Uterus (tissue), 3 donors: ENCODE measurements at regions not wholly inside any gene's neighbourhood (a gene's known extent, or its start where the extent isn't known, plus 50 kb on each side); places are given as distances from the start of the nearest gene placed in this dataset.

ENCODE experiments used
- DNase-seq, 2 donors: peaks; one replicate each; pipeline ENCODE4 v3.0.0-alpha.2; 2019 to 2020
- H3K27ac ChIP-seq, 2 donors: fragments of 200-600 bp; sonication (generic); 1 replicate in 1 of 2; 2 replicates in 1 of 2; pipeline ENCODE4 v1.5.1; 2016 to 2018
- H3K27me3 ChIP-seq, 2 donors: fragments of 200-600 bp; sonication (generic); one replicate each; pipeline ENCODE4 v1.5.1; 2018 to 2019; ENCODE audit warnings: control low read depth in 1 of 2
- H3K36me3 ChIP-seq, 2 donors: fragments of 200-600 bp; sonication (generic); one replicate each; pipeline ENCODE4 v1.5.1; 2019; ENCODE audit warnings: control low read depth in 1 of 2
- H3K4me1 ChIP-seq, 2 donors: fragments of 200-600 bp; sonication (generic); one replicate each; pipeline ENCODE4 v1.5.1; 2018 to 2019; ENCODE audit warnings: control low read depth in 1 of 2
- H3K4me3 ChIP-seq, 2 donors: fragments of 200-600 bp; sonication (generic); 1 replicate in 1 of 2; 2 replicates in 1 of 2; pipeline ENCODE4 v1.5.1; 2018 to 2019; ENCODE audit warnings: mild to moderate bottlenecking in 1 of 2
- H3K9me3 ChIP-seq, 2 donors: fragments of 200-600 bp; sonication (generic); one replicate each; pipeline ENCODE4 v1.5.1; 2019; ENCODE audit warnings: control low read depth in 1 of 2
- POLR2A ChIP-seq, 2 donors: fragments of 450-650 bp; IDR thresholded peaks; one replicate each; pipeline ENCODE4 v1.6.1; 2016; ENCODE audit warnings: antibody characterized with exemption in 2 of 2, mild to moderate bottlenecking in 1 of 2, moderate library complexity in 1 of 2
- intact Hi-C: fragments of 100-400 bp; cut with DNase I; formaldehyde crosslinking; loops from one replicate; pipeline ENCODE4 v1.15.1; 2023; ENCODE audit warnings: low total_unique reads
- TF ChIP-seq, protein P1 (sequence below), 4 experiments: fragments of 200-600 bp in 2 of 4; fragments of 450-650 bp in 2 of 4; sonication (generic) in 2 of 4; IDR thresholded peaks; one replicate each; pipeline ENCODE4 v1.5.1; 2016 to 2019; ENCODE audit warnings: antibody characterized with exemption in 4 of 4, mild to moderate bottlenecking in 2 of 4, moderate library complexity in 1 of 4
- donor health status: DM: yes; HTN: yes; CAD: no.

- intact Hi-C loops: no loop called here
- H3K4me1 ChIP-seq: no peaks in the 10 kb centered on the region
- H3K4me3 ChIP-seq: no peak overlapping the region
- no peaks in the 10 kb centered on the region for H3K27me3 ChIP-seq
- no peak for DNase-seq
- H3K27ac ChIP-seq: no peak overlapping the region
- no peaks in the 10 kb centered on the region for H3K36me3 ChIP-seq
- TF ChIP-seq POLR2A (IDR thresholded peaks at IDR 0.05): no peak
- TF ChIP-seq, protein P1, sequence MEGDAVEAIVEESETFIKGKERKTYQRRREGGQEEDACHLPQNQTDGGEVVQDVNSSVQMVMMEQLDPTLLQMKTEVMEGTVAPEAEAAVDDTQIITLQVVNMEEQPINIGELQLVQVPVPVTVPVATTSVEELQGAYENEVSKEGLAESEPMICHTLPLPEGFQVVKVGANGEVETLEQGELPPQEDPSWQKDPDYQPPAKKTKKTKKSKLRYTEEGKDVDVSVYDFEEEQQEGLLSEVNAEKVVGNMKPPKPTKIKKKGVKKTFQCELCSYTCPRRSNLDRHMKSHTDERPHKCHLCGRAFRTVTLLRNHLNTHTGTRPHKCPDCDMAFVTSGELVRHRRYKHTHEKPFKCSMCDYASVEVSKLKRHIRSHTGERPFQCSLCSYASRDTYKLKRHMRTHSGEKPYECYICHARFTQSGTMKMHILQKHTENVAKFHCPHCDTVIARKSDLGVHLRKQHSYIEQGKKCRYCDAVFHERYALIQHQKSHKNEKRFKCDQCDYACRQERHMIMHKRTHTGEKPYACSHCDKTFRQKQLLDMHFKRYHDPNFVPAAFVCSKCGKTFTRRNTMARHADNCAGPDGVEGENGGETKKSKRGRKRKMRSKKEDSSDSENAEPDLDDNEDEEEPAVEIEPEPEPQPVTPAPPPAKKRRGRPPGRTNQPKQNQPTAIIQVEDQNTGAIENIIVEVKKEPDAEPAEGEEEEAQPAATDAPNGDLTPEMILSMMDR (IDR thresholded peaks at IDR 0.05): no peak
- no peaks in the 10 kb centered on the region for H3K9me3 ChIP-seq
These were observed 60.1 kb upstream of the BMP2 start for GRCh38 chr20:6707321-6707831.

- Histone ChIP-seq H3K4me3 (no peak overlapping the region), H3K4me1 (no peaks in the 10 kb centered on the region), H3K27me3 (no peaks in the 10 kb centered on the region), H3K27ac (no peak overlapping the region), H3K9me3 (no peaks in the 10 kb centered on the region), H3K36me3 (no peaks in the 10 kb centered on the region)
- intact Hi-C loops: no loop called here
- TF ChIP-seq, protein P1 (IDR thresholded peaks at IDR 0.05): no peak
- no peak for TF ChIP-seq POLR2A (IDR thresholded peaks at IDR 0.05)
- no peak for DNase-seq
These were observed 61.4 kb upstream of the BMP2 start for GRCh38 chr20:6705926-6706548.

DNA sequence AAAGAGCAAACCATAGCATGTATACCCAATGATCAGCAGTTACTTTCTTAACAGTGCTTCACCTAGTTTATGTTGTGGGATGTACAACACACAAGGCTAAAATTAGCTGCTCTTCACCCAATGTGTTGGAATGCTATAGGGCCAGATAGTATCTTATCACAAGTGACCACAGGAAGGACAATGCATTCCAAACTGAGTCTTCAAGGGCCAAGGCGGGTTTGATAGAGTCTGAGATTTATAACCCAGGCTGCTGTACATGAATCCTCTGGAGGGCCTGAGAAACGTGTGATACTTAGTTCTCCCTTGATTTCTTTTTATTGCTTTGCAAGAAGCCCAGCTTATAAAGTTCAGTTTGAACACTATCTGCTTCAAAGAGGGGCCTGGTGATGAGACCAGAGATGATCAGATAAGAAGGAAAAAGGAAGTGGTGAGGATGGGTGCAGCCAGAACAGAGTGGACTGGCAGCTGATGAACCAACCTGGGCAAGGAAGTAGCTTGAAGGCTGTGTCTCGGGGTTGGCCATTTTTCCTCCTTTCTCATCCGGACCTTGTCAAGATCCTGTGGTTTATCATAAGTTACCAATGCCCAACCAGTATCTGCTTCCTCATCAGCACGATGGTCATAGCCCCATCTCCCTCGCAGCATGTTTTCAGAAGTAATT is 62.2 kb upstream of the BMP2 start:
- TF ChIP-seq, protein P1 (IDR thresholded peaks at IDR 0.05): no peak
- no peak for TF ChIP-seq POLR2A (IDR thresholded peaks at IDR 0.05)
- no peaks in the 10 kb centered on the region for H3K4me1 ChIP-seq
- DNase-seq: no peak
- no peak overlapping the region for H3K4me3 ChIP-seq
- H3K27me3 ChIP-seq: no peaks in the 10 kb centered on the region
- H3K36me3 ChIP-seq: no peaks in the 10 kb centered on the region
- H3K27ac ChIP-seq: peak overlapping the region; percentile 34 to 39
- intact Hi-C loops: no loop called here
- H3K9me3 ChIP-seq: no peaks in the 10 kb centered on the region

DNA sequence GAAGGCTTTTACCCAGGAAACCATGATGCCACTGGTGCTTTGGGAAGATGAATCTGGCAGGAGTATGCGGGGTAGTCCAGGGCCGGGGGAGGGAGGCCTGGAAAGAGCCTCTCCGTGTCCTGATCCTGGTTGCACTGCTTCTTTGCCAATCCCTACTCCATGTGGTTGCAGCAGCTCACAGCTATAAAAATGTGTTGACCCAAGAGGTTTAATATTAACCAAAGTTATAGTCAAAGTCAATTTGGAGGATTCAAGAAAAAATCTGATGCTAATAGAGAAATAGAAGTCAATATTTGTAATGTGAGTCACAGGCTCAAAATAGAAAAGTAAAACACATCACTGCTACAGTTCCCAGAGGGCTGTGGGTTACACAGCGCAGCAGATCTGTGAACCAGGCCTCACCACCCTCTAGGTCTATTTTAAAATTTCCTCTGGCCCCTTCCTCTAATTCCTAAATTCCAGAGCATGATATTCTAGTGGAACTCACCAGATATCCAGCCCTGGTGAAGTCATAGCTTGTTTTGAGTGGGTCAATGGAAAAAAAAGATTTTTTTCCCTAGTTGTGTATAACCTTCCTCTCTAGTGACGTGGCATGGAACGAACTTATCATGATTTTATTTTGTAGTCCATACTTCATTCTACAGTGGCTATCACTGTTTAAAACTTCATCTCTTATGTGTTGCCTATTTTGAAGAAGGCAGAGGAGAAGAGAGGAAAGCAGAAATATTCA is 63.2 kb upstream of the BMP2 start:
- Histone ChIP-seq H3K9me3 (no peaks in the 10 kb centered on the region), H3K27me3 (no peaks in the 10 kb centered on the region), H3K27ac (peak overlapping the region; percentile 34 to 39), H3K4me3 (no peak overlapping the region), H3K4me1 (no peaks in the 10 kb centered on the region), H3K36me3 (no peaks in the 10 kb centered on the region)
- intact Hi-C loops: no loop called here
- TF ChIP-seq, protein P1 (IDR thresholded peaks at IDR 0.05): no peak
- no peak for TF ChIP-seq POLR2A (IDR thresholded peaks at IDR 0.05)
- no peak for DNase-seq

DNA sequence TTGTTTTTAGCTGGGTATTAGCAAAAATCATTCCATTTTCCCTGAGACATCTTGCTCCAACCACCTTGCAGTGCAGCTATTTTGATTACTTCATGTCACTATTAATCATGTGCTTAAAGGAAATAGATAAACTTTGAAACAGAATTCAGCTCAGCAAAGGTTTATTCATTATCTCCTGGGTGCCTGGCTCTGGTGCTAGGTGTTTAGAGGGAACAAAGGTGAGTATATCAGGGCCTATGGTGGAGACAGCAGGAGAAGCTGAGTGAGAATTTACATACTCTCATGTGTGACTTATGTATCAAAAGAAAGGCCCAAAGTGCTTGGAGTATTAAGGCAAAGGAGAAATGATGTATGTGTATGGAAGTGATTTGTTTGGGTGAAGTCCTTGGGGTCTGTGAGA is 63.8 kb upstream of the BMP2 start:
- Histone ChIP-seq H3K27ac (peak overlapping the region; percentile 9 to 39), H3K27me3 (no peaks in the 10 kb centered on the region), H3K9me3 (no peaks in the 10 kb centered on the region), H3K36me3 (no peaks in the 10 kb centered on the region), H3K4me3 (no peak overlapping the region), H3K4me1 (no peaks in the 10 kb centered on the region)
- DNase-seq: no peak
- no peak for TF ChIP-seq POLR2A (IDR thresholded peaks at IDR 0.05)
- TF ChIP-seq, protein P1 (IDR thresholded peaks at IDR 0.05): no peak
- intact Hi-C loops: no loop called here
